ENCODE measurements at regions not wholly inside any gene's neighbourhood (a gene's known extent, or its start where the extent isn't known, plus 50 kb on each side); places are given as distances from the start of the nearest gene placed in this dataset.

- TF ChIP-seq CTCF (IDR thresholded peaks at IDR 0.05) (no peak), POLR2A (IDR thresholded peaks at IDR 0.05) (no peak), EP300 (IDR thresholded peaks at IDR 0.05) (no peak), POLR2AphosphoS5 (IDR thresholded peaks at IDR 0.05) (no peak)
These were observed 995.1 kb downstream of the PCDH7 start for GRCh38 chr4:31715302-31715701.

All from stomach (tissue), 4 donors.